ENCODE measurements at regions not wholly inside any gene's neighbourhood (a gene's known extent, or its start where the extent isn't known, plus 50 kb on each side); places are given as distances from the start of the nearest gene placed in this dataset.

DNA sequence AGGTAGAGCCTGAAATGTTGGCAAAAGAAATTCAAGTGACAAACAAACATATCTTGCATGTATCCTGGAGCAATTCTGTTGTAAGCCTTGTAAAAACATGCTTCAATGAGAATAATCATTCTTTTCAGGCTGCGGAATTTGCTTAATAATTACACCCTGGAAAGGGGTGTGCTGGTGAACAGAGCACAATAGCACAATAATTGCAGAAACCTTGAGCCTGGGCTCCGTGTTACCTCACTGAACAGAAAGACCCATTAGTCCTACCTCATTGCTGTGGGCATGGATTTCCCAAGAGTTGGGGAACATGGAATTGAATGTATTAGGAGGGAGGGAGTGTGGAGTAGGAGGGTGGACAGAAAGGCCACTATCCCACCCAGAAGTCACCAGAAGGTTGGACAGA is 168.0 kb upstream of the ALKAL2 start:
- no peak overlapping the region for H3K27ac ChIP-seq (ENCODE audit: low read depth)
- WGBS = 77% methylated on average over 2 of the region's 2 CpGs
- no peak overlapping the region for H3K4me3 ChIP-seq (ENCODE audit: low read depth, low read length)
- no peak for DNase-seq (ENCODE audit: extremely low spot score)
- no peaks in the 10 kb centered on the region for H3K4me1 ChIP-seq (ENCODE audit: insufficient read depth)
- no peaks in the 10 kb centered on the region for H3K36me3 ChIP-seq (ENCODE audit: insufficient read depth)

DNA sequence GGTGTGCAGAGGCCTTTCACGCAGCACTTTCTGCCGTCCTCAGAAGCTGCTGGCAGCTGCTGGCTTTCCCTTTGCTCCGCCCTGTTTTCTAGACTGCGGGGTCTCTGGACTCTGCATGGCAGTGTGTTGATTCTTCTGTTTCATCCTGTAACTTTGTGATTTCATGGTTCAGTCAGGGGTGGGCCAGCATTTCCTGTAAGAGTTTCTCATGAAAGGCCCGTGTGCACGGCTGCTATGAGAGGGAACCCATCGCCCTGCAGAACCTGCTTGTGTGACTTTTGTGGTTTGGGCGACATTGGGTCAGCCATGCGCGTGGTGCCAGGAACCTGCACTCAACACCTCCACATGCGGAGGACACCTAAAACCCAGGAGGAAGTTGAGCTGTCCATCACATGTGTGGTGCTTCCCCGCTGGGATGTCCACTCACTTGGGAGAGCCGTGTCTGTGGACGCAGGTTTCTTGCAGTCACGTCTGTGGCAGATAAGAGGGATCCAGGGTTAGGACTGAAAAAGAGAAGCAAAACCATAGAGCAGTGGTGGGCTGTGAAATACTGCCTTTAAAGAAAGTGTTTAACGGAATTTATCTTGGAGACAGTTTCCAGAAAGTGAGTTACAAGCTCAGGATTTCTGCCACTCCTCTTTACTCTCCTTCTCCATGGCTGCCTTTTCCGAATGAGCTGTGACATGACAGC is 167.3 kb upstream of the ALKAL2 start:
- DNase-seq (ENCODE audit: extremely low spot score) = no peak
- no peaks in the 10 kb centered on the region for H3K36me3 ChIP-seq (ENCODE audit: insufficient read depth)
- no peaks in the 10 kb centered on the region for H3K4me1 ChIP-seq (ENCODE audit: insufficient read depth)
- H3K4me3 ChIP-seq (ENCODE audit: low read depth, low read length) = no peak overlapping the region
- H3K27ac ChIP-seq (ENCODE audit: low read depth) = no peak overlapping the region
- 59% methylated on average over 17 of the region's 17 CpGs for WGBS

DNA sequence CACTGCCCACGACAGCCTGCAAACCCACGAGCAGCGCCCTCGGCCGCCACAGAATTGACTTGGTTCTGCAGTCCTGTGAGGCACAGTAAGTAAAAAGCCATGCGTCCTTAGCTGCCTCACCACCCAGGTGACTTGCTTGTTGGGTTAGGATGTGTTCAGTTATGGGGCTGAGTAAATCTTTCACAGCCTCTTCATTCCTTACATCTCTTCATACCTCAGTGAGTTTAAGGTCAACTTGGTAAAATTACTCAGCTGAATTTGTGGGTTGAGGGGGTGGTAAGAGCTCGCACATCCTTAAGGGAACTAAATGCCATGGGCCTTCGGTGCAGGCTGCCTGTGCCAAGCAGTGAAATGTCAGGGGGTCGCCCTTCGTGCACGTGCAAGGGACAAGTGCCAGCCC is 165.2 kb upstream of the ALKAL2 start:
- Histone ChIP-seq H3K27ac (ENCODE audit: low read depth) (no peak overlapping the region), H3K36me3 (ENCODE audit: insufficient read depth) (no peaks in the 10 kb centered on the region), H3K4me3 (ENCODE audit: low read depth, low read length) (no peak overlapping the region), H3K4me1 (ENCODE audit: insufficient read depth) (no peaks in the 10 kb centered on the region)
- 83% methylated on average over 11 of the region's 11 CpGs for whole genome bisulfite sequencing
- DNase-seq (ENCODE audit: extremely low spot score) = no peak

DNA sequence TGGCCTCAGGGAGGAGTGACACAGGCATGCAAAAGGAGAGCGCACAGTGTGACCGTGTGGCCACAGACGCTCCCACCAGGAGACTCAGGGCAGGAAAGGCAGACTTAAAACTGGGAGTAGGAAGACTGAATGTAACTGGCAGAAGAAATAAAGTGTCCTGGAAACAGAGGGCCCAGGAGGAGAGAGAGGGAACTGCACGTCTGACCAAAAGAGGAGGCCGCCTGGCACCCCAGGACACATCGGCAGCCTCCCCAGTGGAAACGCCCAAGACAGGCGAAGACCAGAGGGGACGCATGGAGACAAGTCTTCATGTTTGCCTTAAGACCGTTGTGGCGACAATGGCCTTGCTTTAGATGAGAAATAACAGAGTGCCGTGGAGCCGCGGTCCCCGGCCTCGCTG is 163.6 kb upstream of the ALKAL2 start:
- no peak overlapping the region for H3K27ac ChIP-seq (ENCODE audit: low read depth)
- H3K36me3 ChIP-seq (ENCODE audit: insufficient read depth) = no peaks in the 10 kb centered on the region
- no peak for DNase-seq (ENCODE audit: extremely low spot score)
- H3K4me1 ChIP-seq (ENCODE audit: insufficient read depth) = no peaks in the 10 kb centered on the region
- H3K4me3 ChIP-seq (ENCODE audit: low read depth, low read length) = no peak overlapping the region
- WGBS = 93% methylated on average over 16 of the region's 16 CpGs

DNA sequence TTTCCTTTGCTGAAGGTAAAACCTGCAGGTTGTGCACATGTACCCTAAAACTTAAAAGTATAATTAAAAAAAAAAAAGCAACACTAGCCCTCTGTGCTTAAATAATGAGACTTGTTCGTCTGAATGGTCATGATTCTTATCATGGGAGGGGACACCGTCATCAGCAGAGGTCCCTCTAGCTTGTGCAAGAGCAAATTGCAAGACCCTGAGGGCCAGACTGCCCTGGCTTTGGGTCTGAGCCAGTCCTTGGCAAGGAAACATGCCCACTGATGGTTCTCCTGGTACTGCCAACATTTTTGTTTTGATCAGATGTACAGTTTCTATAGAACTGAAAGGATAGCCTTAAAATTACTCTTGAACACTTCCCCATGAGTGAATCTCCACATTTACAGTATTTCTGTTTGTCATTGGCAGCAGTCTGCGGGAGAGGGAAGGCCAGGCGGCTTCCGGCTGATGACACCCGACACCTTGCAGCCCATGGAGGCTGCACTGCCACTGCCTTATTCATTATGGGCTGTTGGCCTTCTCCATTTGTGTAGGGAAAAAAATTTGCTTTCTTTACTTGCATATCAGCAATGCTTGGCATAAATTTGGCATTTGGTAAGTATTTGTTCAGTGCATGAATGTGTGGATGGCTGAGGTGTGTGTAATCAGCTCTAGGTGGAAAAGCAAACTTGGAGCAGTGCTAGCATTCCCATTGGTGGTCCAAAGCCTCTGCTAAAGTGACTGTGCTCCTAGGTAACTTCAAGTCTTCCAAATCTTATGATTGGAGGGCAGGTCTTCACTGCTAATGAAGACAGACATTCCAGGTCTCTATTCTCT is 161.6 kb upstream of the ALKAL2 start:
- Histone ChIP-seq H3K4me1 (ENCODE audit: insufficient read depth) (no peaks in the 10 kb centered on the region), H3K4me3 (ENCODE audit: low read depth, low read length) (no peak overlapping the region), H3K27ac (ENCODE audit: low read depth) (no peak overlapping the region), H3K36me3 (ENCODE audit: insufficient read depth) (no peaks in the 10 kb centered on the region)
- WGBS = 52% methylated on average over 6 of the region's 6 CpGs
- no peak for DNase-seq (ENCODE audit: extremely low spot score)

DNA sequence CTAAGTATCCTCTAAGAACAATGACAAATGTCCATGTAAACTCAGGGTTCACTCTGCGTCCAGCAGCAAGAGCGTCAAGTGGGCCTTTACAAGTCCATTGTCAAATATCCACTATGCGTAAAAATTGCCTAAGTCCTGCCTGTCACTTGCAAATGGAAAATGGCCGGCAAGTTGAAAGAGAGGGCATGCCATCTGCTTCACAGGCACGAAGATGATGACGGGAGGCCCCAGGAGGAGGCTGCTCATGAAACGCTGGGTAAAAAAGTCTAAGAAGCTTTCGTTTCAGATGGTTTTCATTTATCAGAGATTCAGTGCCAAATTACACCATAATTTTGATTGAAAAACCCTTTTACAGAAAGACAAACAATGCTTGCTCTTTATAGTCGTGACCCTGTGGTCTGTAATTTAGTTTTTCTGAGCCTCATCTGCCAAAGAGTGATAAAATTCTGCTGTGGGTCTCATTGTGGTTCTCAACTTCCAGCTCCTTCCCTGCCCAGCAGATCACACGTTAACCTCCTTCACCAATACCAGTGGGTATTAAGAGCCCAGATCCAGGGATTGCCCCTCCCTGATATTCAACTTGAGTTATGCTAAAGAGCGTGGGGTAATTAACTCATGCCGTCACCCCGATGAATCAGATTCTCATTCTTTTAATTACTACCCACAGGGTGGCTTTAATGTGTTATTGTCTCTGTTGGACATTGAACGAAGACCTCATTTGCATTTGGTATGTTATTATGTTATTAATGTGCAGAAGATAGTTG is 160.2 kb upstream of the ALKAL2 start:
- WGBS = 66% methylated on average over 14 of the region's 14 CpGs
- DNase-seq (ENCODE audit: extremely low spot score) = no peak

DNA sequence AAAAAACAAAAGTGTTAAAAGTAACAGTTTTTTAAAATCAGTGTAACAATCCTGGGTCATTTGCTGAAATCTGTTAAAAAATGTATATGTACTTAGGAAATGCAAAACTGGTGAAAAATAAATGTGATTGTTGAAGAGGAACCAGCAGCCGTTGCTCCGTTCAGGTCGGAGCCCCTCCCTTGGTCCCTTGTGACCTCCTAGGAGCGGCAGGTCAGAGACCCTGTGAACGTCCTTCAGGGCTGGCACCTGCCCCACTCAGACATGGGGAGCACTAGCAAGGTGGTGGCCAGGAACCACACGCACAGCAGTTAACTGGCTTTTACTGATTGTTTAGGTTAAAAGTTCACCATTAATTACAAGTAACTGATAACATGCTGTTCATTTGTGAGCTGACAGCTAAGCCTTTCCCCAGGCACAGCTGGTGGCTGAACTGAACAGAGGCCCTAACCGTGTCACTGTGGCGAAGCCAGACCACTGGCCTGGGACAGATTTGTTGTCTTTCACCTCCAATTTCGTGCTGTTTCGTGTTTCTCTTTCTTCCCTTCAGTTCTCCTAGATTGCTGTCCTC is 159.2 kb upstream of the ALKAL2 start:
- Histone ChIP-seq H3K4me1 (ENCODE audit: insufficient read depth) (no peaks in the 10 kb centered on the region), H3K4me3 (ENCODE audit: low read depth, low read length) (no peak overlapping the region), H3K36me3 (ENCODE audit: insufficient read depth) (no peaks in the 10 kb centered on the region), H3K27ac (ENCODE audit: low read depth) (no peak overlapping the region)
- no peak for DNase-seq (ENCODE audit: extremely low spot score)
- 47% methylated on average over 10 of the region's 10 CpGs for WGBS

More for the DNA sequence above, 160.2 kb upstream of the ALKAL2 start:
- no peaks in the 10 kb centered on the region for H3K36me3 ChIP-seq (ENCODE audit: insufficient read depth)
- no peaks in the 10 kb centered on the region for H3K4me1 ChIP-seq (ENCODE audit: insufficient read depth)
- H3K4me3 ChIP-seq (ENCODE audit: low read depth, low read length) = no peak overlapping the region
- H3K27ac ChIP-seq (ENCODE audit: low read depth) = no peak overlapping the region

DNA sequence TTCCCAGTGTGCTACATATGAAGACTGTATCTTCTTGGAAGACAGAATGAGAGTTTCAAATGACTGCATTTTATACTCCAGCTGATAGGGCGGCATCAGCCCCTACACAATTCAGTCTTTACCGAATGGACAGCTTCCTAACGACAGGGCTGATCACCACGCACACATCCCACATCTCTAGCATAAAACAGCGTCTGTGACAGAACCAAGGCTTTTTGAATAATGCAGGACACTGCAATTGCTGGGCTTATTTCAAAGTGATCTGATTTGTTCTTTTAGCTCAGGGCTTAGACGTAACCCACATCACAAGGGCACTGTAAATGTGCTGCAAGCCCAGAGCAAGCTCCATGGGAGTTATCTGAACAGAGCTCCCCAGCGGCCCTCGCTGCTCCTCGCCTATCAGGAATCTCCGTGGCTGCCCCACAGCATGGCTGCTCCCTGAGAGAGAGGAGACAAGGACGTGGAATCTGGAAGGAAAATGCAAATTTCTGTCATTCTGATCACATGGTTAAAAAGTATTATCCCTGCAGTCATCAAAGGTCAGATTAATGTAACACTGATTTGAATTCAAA is 158.5 kb upstream of the ALKAL2 start:
- 42% methylated on average over 11 of the region's 11 CpGs for WGBS

DNA sequence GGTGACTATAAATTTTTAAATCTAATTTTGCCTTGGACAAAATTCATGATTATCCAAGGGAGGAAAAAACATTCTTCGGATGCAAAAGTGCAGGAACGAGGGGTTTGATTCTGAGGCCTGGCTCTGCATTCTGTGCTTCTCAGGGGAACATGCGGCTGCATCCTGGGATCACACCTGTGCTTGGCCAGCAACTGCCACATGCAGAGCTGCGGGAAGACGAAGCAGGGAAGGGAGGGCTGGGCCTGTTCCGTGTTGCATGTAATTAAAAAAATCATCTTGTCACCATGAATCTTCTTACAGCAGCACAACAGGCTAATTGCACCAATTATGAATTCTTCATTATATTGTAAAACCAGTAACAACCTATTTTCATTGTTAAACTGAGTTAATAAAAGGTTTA is 158.0 kb upstream of the ALKAL2 start:
- DNase-seq (ENCODE audit: extremely low spot score) = no peak
- Histone ChIP-seq H3K4me3 (ENCODE audit: low read depth, low read length) (no peak overlapping the region), H3K27ac (ENCODE audit: low read depth) (no peak overlapping the region), H3K36me3 (ENCODE audit: insufficient read depth) (no peaks in the 10 kb centered on the region), H3K4me1 (ENCODE audit: insufficient read depth) (no peaks in the 10 kb centered on the region)
- 82% methylated on average over 6 of the region's 6 CpGs for WGBS

More for the DNA sequence above, 158.5 kb upstream of the ALKAL2 start:
- Histone ChIP-seq H3K27ac (ENCODE audit: low read depth) (no peak overlapping the region), H3K4me3 (ENCODE audit: low read depth, low read length) (no peak overlapping the region), H3K36me3 (ENCODE audit: insufficient read depth) (no peaks in the 10 kb centered on the region), H3K4me1 (ENCODE audit: insufficient read depth) (no peaks in the 10 kb centered on the region)
- no peak for DNase-seq (ENCODE audit: extremely low spot score)

DNA sequence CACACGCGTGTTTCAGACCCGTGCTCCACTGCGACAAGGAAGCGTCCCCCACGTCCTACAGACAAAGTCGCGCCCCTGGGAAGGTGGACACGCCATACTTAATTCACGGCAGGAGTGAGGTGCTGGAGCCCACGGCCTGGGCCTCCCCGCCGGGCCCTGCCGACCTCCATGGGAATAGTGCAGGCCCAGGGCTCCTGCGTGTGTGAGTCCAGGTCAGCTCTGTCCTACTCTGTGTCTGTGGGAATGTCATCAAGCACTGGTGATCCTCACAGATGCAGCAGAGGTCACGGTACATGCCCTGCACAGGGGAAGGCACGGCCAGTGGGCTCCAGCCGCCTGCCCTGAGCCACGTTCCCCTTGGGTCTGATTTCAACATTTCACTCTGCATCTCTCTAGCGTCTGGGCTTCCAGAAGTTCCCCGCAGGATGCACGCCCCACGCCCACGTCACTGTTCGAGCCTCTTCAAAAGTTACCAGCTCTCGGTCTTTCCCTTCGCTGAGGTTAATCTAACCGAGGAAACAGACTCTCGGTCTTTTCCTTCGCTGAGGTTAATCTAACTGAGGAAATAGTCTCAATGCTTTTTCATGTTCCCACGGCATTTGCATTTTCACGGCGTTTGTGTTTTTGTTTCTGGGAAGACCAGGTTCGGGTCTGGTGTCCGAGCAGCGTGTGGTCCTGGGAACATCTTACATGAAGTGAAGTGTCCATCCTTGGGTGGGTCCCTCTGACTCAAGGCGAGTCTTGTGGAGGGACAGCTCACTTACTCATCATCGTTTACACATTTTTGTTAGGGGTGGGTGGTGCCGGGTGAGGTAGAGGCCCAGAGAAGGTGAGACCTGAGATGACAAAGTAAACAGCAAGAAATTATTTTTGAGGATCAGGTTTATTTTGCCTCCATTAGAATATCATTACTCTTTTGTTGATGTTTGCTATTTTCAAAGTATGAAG is 157.3 kb upstream of the ALKAL2 start:
- no peak for DNase-seq (ENCODE audit: extremely low spot score)
- Histone ChIP-seq H3K4me3 (ENCODE audit: low read depth, low read length) (no peak overlapping the region), H3K4me1 (ENCODE audit: insufficient read depth) (no peaks in the 10 kb centered on the region), H3K36me3 (ENCODE audit: insufficient read depth) (no peaks in the 10 kb centered on the region), H3K27ac (ENCODE audit: low read depth) (no peak overlapping the region)
- 89% methylated on average over 39 of the region's 39 CpGs for WGBS

DNA sequence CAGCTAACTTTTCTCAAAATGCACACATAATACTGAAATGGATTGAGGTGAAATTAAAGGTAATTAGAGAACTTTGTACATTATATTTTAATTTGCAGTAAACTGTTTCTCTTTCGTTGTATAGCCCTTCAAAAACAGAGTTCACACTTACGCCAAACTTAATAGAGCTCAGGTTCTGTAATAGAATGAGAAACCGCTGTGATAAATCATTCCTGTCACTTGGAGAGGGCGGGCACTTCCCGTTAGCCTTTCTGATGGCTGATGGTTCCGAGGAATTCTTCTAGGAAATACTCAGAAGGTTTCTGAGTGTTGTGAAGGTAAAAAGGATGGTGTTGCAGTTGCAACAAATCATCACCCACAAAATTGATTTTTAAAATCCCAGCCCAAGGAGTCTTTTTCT is 155.8 kb upstream of the ALKAL2 start:
- WGBS = 61% methylated on average over 6 of the region's 6 CpGs

DNA sequence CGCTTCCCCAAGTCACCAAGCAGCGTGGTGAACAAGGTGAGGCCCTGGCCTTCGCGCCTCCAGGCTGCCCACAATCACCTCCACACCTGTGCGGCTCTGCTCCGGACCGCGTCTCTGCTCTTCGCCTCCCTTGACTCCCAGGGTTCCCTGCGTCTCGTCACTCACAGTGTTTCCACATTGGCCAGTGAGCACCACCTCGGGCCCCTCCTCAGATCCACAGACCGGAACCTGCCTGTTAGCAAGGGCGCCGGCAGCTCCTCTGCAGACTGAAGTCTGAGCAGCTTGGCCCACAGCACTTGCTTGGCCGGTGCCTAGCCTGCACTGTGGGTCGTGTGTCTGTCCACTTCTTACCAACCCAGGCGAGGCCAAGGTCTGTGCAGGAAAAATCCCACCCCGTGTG is 155.3 kb upstream of the ALKAL2 start:
- WGBS = 91% methylated on average over 19 of the region's 19 CpGs
- no peak for DNase-seq (ENCODE audit: extremely low spot score)
- no peaks in the 10 kb centered on the region for H3K4me1 ChIP-seq (ENCODE audit: insufficient read depth)
- no peak overlapping the region for H3K27ac ChIP-seq (ENCODE audit: low read depth)
- no peak overlapping the region for H3K4me3 ChIP-seq (ENCODE audit: low read depth, low read length)
- no peaks in the 10 kb centered on the region for H3K36me3 ChIP-seq (ENCODE audit: insufficient read depth)

More for the DNA sequence above, 155.8 kb upstream of the ALKAL2 start:
- H3K27ac ChIP-seq (ENCODE audit: low read depth) = no peak overlapping the region
- no peak overlapping the region for H3K4me3 ChIP-seq (ENCODE audit: low read depth, low read length)
- H3K4me1 ChIP-seq (ENCODE audit: insufficient read depth) = no peaks in the 10 kb centered on the region
- no peaks in the 10 kb centered on the region for H3K36me3 ChIP-seq (ENCODE audit: insufficient read depth)
- no peak for DNase-seq (ENCODE audit: extremely low spot score)
